Right cardiac atrium (tissue), 5 donors: ENCODE measurements at regions not wholly inside any gene's neighbourhood (a gene's known extent, or its start where the extent isn't known, plus 50 kb on each side); places are given as distances from the start of the nearest gene placed in this dataset.

Source experiments
- ATAC-seq, 2 donors: fragments of 200-7000 bp; cut with Tn5 transposase; one replicate each; pipeline versions ENCODE4 v1.8.0 to v1.9.1; 2020; ENCODE audit warnings: moderate library complexity in 2 of 2, mild to moderate bottlenecking in 1 of 2
- DNase-seq, 3 donors: peaks; one replicate each; pipeline ENCODE4 v3.0.0-alpha.2; 2020
- H3K27ac ChIP-seq: one replicate; pipeline ENCODE4 v1.5.1; 2013; ENCODE audit warnings: mild to moderate bottlenecking, low read length, control low read depth, moderate library complexity
- H3K27me3 ChIP-seq: one replicate; pipeline ENCODE4 v1.6.1; 2013; ENCODE audit not compliant: control insufficient read depth, insufficient read depth
- H3K4me1 ChIP-seq: one replicate; pipeline ENCODE4 v1.6.1; 2013; ENCODE audit warnings: low read length; ENCODE audit not compliant: control insufficient read depth, insufficient read depth
- H3K4me3 ChIP-seq: one replicate; pipeline ENCODE4 v1.5.1; 2013; ENCODE audit warnings: low read length, control low read depth
- H3K9me3 ChIP-seq: one replicate; pipeline ENCODE4 v1.6.1; 2013; ENCODE audit warnings: low read length; ENCODE audit not compliant: control insufficient read depth
- WGBS: extraction: QIAGEN DNeasy Blood & Tissue Kit; methylation state at CpG from one replicate; pipeline ENCODE4 v1.1.7; 2013; 5-methylcytosine and 5-hydroxymethylcytosine counted together
- intact Hi-C, 4 donors: fragments of 100-400 bp; cut with DNase I; formaldehyde crosslinking; loops; one replicate each; pipeline versions ENCODE4 v1.11.0 to v1.14.0; 2022 to 2023
- donor health status: healthy with polysubstance abuse.
- donor health status: DM: no; HTN: yes; CAD: no.
- donor health status: DM: no; HTN: no; CAD: no.
- donor health status: DM: no; HTN: yes; CAD: no; lungs with severe emphysema.
- donor health status: DM: yes; HTN: yes; CAD: no.

DNA sequence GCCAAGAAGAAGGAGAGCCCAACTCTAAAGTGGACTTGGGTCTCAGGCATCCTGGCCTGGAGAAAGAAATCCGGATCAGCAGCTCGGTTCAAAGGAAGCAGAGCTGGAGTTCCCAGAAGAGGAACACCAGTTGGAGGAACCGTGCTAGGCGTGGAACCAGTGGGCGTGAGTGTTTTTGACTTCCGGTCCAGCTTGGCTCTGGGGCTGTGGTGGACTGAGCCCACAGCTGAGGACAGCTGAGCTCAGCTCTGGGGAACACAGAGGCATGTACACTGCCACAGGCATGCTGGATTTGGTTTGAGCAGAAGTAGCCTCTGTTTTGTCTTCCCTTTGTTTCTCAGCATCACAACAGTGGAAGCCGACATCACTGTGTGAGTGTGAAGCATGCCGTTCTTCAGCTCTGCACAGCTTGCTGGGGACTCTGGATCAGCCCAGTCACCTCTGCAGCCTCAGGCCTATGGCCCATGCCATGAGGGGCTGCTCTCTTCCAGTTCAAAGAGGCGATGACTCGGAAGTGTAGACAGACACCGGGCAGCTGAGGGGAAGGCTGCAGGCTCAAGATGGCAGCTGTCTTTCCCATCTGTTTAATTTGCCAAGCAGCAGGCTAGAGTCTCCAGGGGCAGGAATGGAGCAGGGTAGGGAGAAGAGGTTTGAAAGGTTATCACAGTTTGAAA lies 185.8 kb upstream of the UBE3A start:
- no peaks in the 10 kb centered on the region for H3K9me3 ChIP-seq
- intact Hi-C loops: no loop called here
- 48% methylated on average over 11 of the region's 11 CpGs for WGBS
- H3K4me3 ChIP-seq: no peak overlapping the region
- no peak overlapping the region for H3K27ac ChIP-seq
- H3K27me3 ChIP-seq: no peaks in the 10 kb centered on the region
- no peaks in the 10 kb centered on the region for H3K4me1 ChIP-seq
- DNase-seq: peak; percentile 63 to 85 (median 79)
- peak; percentile 93 to 96 for ATAC-seq

DNA sequence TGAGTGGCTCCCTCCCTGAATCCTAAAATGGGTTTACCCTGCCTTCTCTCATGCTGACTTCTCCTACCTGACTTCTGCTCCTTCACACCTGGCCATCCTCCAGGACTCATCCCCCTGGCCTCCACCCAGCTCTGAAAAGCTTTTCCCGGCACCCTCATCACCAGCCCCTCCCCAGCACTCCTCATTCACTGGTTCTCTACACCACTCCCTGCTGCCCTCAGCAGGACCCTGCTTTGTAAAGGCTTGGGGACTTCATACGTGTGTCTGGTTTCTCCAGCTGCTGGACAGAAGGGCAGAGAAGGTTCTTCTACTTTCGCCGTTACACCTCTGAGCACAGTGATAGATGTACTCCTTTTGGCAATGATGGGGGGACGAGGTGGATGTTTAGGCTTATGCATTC lies 184.9 kb upstream of the UBE3A start:
- DNase-seq (no peak), ATAC-seq (no peak)
- Histone ChIP-seq H3K4me1 (no peaks in the 10 kb centered on the region), H3K27ac (no peak overlapping the region), H3K27me3 (no peaks in the 10 kb centered on the region), H3K9me3 (no peaks in the 10 kb centered on the region), H3K4me3 (no peak overlapping the region)
- 67% methylated on average over 5 of the region's 5 CpGs for WGBS
- intact Hi-C loops: no loop called here

- ATAC-seq (no peak), DNase-seq (no peak)
- Histone ChIP-seq H3K27ac (no peak overlapping the region), H3K4me3 (no peak overlapping the region), H3K4me1 (no peaks in the 10 kb centered on the region), H3K27me3 (no peaks in the 10 kb centered on the region), H3K9me3 (no peaks in the 10 kb centered on the region)
- intact Hi-C loops: no loop called here
- WGBS: 83% methylated on average over 4 of the region's 4 CpGs
Observed at GRCh38 chr15:25620466-25620865, 181.6 kb upstream of the UBE3A start.

DNA sequence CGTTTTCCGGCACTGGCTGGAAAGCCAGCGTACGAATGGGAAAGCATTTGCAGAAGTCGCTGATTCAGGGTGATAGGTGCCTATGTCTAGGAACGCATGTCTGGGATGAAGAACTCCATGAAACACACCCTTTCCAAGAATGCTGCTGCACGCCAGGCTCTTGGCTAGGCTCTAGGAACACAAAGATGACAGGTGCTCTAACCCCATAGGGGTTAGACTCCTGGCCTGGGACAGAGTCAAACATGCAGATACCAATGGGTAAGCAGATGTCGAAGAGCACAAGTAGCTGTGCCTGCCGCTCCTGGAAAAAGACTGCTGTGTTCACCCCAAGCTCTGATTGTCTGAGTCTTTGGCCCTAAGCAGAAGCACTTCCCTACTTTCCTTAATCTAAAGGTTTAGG lies 180.9 kb upstream of the UBE3A start:
- Histone ChIP-seq H3K4me1 (no peaks in the 10 kb centered on the region), H3K27ac (no peak overlapping the region), H3K9me3 (no peaks in the 10 kb centered on the region), H3K27me3 (no peaks in the 10 kb centered on the region), H3K4me3 (no peak overlapping the region)
- 79% methylated on average over 9 of the region's 9 CpGs for WGBS
- ATAC-seq (no peak), DNase-seq (no peak)
- intact Hi-C loops: no loop called here

GRCh38 chr15:25619076-25619475 lies 180.3 kb upstream of the UBE3A start:
- H3K4me1 ChIP-seq: no peaks in the 10 kb centered on the region
- no peak for ATAC-seq
- DNase-seq: no peak
- H3K9me3 ChIP-seq: no peaks in the 10 kb centered on the region
- H3K27ac ChIP-seq: no peak overlapping the region
- intact Hi-C loops: no loop called here
- no peak overlapping the region for H3K4me3 ChIP-seq
- WGBS: 75% methylated on average over 9 of the region's 9 CpGs
- no peaks in the 10 kb centered on the region for H3K27me3 ChIP-seq

- Histone ChIP-seq H3K27me3 (no peaks in the 10 kb centered on the region), H3K27ac (no peak overlapping the region), H3K4me3 (no peak overlapping the region), H3K9me3 (no peaks in the 10 kb centered on the region), H3K4me1 (no peaks in the 10 kb centered on the region)
- ATAC-seq: no peak
- WGBS: 90% methylated on average over 7 of the region's 7 CpGs
- DNase-seq: no peak
- intact Hi-C loops: no loop called here
Observed at GRCh38 chr15:25618161-25618560, 179.3 kb upstream of the UBE3A start.

DNA sequence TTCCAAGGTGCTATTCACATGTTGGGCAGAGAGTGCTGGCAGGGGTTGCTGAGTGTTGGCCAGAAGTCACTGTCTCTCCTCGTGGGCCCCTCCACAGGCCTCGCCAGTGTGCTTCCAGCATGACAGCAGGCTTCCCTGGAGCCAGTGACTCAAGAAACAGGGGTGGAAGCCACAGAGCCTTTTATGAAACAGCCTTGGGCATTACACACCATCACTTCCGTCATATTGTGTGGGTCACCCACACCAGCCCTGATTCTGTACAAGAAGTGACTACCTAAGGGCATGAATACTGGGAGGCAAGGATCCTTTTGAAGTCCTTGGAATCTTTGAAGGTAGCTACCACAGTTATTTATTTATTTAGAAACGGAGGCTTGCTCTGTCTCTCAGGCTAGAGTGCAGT lies 177.6 kb upstream of the UBE3A start:
- no peaks in the 10 kb centered on the region for H3K9me3 ChIP-seq
- ATAC-seq (no peak), DNase-seq (no peak)
- 71% methylated on average over 4 of the region's 4 CpGs for WGBS
- no peak overlapping the region for H3K4me3 ChIP-seq
- no peaks in the 10 kb centered on the region for H3K4me1 ChIP-seq
- H3K27ac ChIP-seq: no peak overlapping the region
- intact Hi-C loops: no loop called here
- no peaks in the 10 kb centered on the region for H3K27me3 ChIP-seq

- Histone ChIP-seq H3K4me3 (no peak overlapping the region), H3K4me1 (no peaks in the 10 kb centered on the region), H3K27me3 (no peaks in the 10 kb centered on the region), H3K9me3 (no peaks in the 10 kb centered on the region), H3K27ac (no peak overlapping the region)
- whole genome bisulfite sequencing: 77% methylated on average over 9 of the region's 9 CpGs
- no peak for ATAC-seq
- intact Hi-C loops: no loop called here
- no peak for DNase-seq
Observed at GRCh38 chr15:25613134-25613533, 174.3 kb upstream of the UBE3A start.

DNA sequence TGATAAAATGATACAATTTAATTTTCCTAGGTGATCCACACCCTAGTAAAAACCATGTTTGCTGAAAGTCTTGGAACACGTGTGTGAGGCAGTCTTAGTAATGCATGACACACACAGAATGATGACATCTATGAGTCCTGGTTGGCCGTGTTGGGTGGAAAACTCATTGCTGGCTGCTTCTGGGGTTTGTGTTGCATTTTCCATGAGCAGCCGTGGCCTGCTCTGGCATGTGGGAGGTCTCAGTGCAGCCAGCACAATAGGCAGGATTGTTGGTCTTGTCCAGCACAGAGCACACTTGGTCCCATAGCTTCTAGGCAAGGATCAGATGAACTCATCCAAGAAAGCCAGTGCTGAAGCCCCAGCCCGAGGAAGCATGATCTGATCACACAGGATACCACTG lies 172.8 kb upstream of the UBE3A start:
- Histone ChIP-seq H3K9me3 (no peaks in the 10 kb centered on the region), H3K27me3 (no peaks in the 10 kb centered on the region), H3K4me3 (no peak overlapping the region), H3K27ac (no peak overlapping the region), H3K4me1 (no peaks in the 10 kb centered on the region)
- intact Hi-C loops: no loop called here
- peak; percentile 74 to 85 for ATAC-seq
- DNase-seq: peak in 2 of 3 donors; percentile 51 to 75
- 44% methylated on average over 4 of the region's 4 CpGs for WGBS

DNA sequence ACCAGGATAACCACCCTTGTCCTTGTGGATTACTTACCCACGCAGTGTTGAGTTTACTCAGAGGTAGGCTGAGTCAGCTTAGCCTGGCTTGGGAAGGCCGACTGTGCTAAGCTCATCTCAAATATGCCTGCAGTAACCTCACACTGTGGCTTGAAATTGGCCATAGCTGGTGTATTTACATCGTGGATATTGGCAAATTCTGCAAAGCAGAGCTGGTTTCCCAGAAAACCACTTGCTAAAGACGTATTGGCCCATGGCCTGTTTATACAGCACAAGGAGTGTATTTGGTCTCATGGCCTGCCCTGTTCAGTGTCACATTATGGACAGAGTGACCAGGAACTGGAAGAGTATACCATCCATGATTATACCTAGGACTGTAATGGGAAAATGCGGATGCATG lies 170.5 kb upstream of the UBE3A start:
- ATAC-seq: no peak
- Histone ChIP-seq H3K27me3 (no peaks in the 10 kb centered on the region), H3K4me1 (no peaks in the 10 kb centered on the region), H3K4me3 (no peak overlapping the region), H3K9me3 (no peaks in the 10 kb centered on the region), H3K27ac (no peak overlapping the region)
- 78% methylated on average over 5 of the region's 5 CpGs for WGBS
- intact Hi-C loops: no loop called here
- DNase-seq: no peak

- no peak overlapping the region for H3K27ac ChIP-seq
- no peak overlapping the region for H3K4me3 ChIP-seq
- ATAC-seq: no peak
- 89% methylated on average over 5 of the region's 5 CpGs for WGBS
- intact Hi-C loops: no loop called here
- H3K27me3 ChIP-seq: no peaks in the 10 kb centered on the region
- H3K9me3 ChIP-seq: no peaks in the 10 kb centered on the region
- DNase-seq: no peak
- H3K4me1 ChIP-seq: no peaks in the 10 kb centered on the region
Observed at GRCh38 chr15:25608926-25609325, 170.1 kb upstream of the UBE3A start.

GRCh38 chr15:25605151-25605550 lies 166.3 kb upstream of the UBE3A start:
- DNase-seq: no peak

More at GRCh38 chr15:25605151-25605550, 166.3 kb upstream of the UBE3A start:
- Histone ChIP-seq H3K27ac (no peak overlapping the region), H3K27me3 (no peaks in the 10 kb centered on the region), H3K4me3 (no peak overlapping the region), H3K9me3 (no peaks in the 10 kb centered on the region), H3K4me1 (no peaks in the 10 kb centered on the region)
- WGBS: 100% methylated on average over 1 of the region's 1 CpG
- intact Hi-C loops: no loop called here
- no peak for ATAC-seq
